Kidney (tissue), 13 donors: ENCODE measurements at regions not wholly inside any gene's neighbourhood (a gene's known extent, or its start where the extent isn't known, plus 50 kb on each side); places are given as distances from the start of the nearest gene placed in this dataset.

Source experiments
- DNase-seq, 5 donors: peaks; one replicate each; pipeline ENCODE4 v3.0.0-alpha.2; 2013 to 2020
- FAIRE-seq: peaks from 2 replicates; lab custom pipeline; 2012; peaks lifted over from hg19 to GRCh38; lab: Jason Lieb, UNC
- H3K27ac ChIP-seq, 2 donors: one replicate each; pipeline ENCODE4 v1.7.0; 2013; ENCODE audit warnings: low read depth in 2 of 2, low read length in 2 of 2, inconsistent platforms in 1 of 2
- H3K27me3 ChIP-seq: one replicate; pipeline ENCODE4 v1.7.1; 2013; ENCODE audit warnings: low read length, inconsistent platforms; ENCODE audit not compliant: control insufficient read depth, insufficient read depth
- H3K36me3 ChIP-seq, 3 donors: one replicate each; pipeline versions ENCODE4 v1.7.0 to v1.7.1; 2013; ENCODE audit warnings: low read length in 3 of 3, control low read depth in 1 of 3, inconsistent platforms in 1 of 3; ENCODE audit not compliant: insufficient read depth in 3 of 3, control insufficient read depth in 2 of 3
- H3K4me1 ChIP-seq, 3 donors: one replicate each; pipeline versions ENCODE4 v1.7.0 to v1.7.1; 2013; ENCODE audit warnings: low read length in 3 of 3, inconsistent platforms in 1 of 3, low read depth in 1 of 3; ENCODE audit not compliant: control insufficient read depth in 2 of 3, insufficient read depth in 2 of 3
- H3K4me3 ChIP-seq, 3 donors: one replicate each; pipeline versions ENCODE4 v1.7.0 to v1.8.1; 2013; ENCODE audit warnings: low read length in 3 of 3, control low read depth in 1 of 3, inconsistent platforms in 1 of 3
- H3K9ac ChIP-seq, 3 donors: one replicate each; pipeline versions ENCODE4 v1.7.0 to v1.7.1; 2013; ENCODE audit warnings: low read length in 3 of 3, control low read depth in 1 of 3, inconsistent platforms in 1 of 3
- H3K9me3 ChIP-seq, 3 donors: one replicate each; pipeline versions ENCODE4 v1.7.0 to v1.7.1; 2013; ENCODE audit warnings: low read length in 3 of 3, control low read depth in 1 of 3, inconsistent platforms in 1 of 3; ENCODE audit not compliant: control insufficient read depth in 2 of 3, insufficient read depth in 1 of 3
- intact Hi-C: fragments of 100-400 bp; cut with DNase I; formaldehyde crosslinking; loops from one replicate; pipeline ENCODE4 v1.11.1; 2022
- TF ChIP-seq, protein P1 (sequence below): IDR thresholded peaks from 3 replicates; pipeline ENCODE4 v1.5.1; 2012; ENCODE audit warnings: mild to moderate bottlenecking, moderate library complexity, borderline replicate concordance; ENCODE audit not compliant: insufficient read depth; ENCODE audit errors: extremely low read depth
- donor health status: control.
- donor health status: control.
- donor health status: control.
- donor health status: control.
- donor health status: control.
- donor health status: DM: yes; HTN: yes; CAD: no.
- donor health status: Normal renal cell carcinoma (clear cell type).

GRCh38 chr15:96440978-96441377, 110.5 kb downstream of the NR2F2 start:
- H3K4me3 ChIP-seq: no peak overlapping the region
- no peak for FAIRE-seq
- no peak overlapping the region for H3K27ac ChIP-seq
- H3K4me1 ChIP-seq: no peaks in the 10 kb centered on the region
- no peak overlapping the region for H3K9ac ChIP-seq
- no peaks in the 10 kb centered on the region for H3K9me3 ChIP-seq
- TF ChIP-seq, protein P1, sequence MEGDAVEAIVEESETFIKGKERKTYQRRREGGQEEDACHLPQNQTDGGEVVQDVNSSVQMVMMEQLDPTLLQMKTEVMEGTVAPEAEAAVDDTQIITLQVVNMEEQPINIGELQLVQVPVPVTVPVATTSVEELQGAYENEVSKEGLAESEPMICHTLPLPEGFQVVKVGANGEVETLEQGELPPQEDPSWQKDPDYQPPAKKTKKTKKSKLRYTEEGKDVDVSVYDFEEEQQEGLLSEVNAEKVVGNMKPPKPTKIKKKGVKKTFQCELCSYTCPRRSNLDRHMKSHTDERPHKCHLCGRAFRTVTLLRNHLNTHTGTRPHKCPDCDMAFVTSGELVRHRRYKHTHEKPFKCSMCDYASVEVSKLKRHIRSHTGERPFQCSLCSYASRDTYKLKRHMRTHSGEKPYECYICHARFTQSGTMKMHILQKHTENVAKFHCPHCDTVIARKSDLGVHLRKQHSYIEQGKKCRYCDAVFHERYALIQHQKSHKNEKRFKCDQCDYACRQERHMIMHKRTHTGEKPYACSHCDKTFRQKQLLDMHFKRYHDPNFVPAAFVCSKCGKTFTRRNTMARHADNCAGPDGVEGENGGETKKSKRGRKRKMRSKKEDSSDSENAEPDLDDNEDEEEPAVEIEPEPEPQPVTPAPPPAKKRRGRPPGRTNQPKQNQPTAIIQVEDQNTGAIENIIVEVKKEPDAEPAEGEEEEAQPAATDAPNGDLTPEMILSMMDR: no peak
- DNase-seq: no peak
- H3K36me3 ChIP-seq: no peaks in the 10 kb centered on the region
- H3K27me3 ChIP-seq: no peaks in the 10 kb centered on the region
- intact Hi-C loops: no loop called here

GRCh38 chr15:96442076-96442475, 111.6 kb downstream of the NR2F2 start:
- Histone ChIP-seq H3K4me1 (no peaks in the 10 kb centered on the region), H3K4me3 (no peak overlapping the region), H3K9me3 (no peaks in the 10 kb centered on the region), H3K36me3 (no peaks in the 10 kb centered on the region), H3K9ac (no peak overlapping the region), H3K27ac (no peak overlapping the region), H3K27me3 (no peaks in the 10 kb centered on the region)
- TF ChIP-seq, protein P1: no peak
- intact Hi-C loops: no loop called here
- FAIRE-seq: no peak
- no peak for DNase-seq

DNA sequence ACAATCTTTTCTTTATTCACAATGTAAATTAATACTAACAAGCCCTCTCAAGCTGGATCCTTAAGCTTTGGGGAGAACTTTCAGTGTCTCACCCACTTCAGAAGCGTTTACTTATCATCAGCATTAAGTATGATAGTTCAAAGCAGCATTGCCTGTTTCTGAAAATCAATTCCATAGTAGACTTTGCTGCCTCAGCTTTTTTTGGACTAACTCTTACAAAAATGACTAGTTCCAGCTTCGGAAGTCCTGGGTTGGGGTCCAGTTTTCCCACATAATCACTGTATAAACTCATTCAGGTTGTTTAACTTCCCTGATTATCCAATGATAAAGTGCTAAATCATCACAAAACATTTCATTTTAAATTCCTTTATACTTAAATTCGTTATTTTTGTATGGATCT, 114.4 kb downstream of the NR2F2 start:
- Histone ChIP-seq H3K9ac (no peak overlapping the region), H3K36me3 (no peaks in the 10 kb centered on the region), H3K27me3 (no peaks in the 10 kb centered on the region), H3K9me3 (no peaks in the 10 kb centered on the region), H3K27ac (no peak overlapping the region), H3K4me1 (no peaks in the 10 kb centered on the region), H3K4me3 (no peak overlapping the region)
- no peak for DNase-seq
- FAIRE-seq: no peak
- TF ChIP-seq, protein P1: no peak
- intact Hi-C loops: no loop called here

DNA sequence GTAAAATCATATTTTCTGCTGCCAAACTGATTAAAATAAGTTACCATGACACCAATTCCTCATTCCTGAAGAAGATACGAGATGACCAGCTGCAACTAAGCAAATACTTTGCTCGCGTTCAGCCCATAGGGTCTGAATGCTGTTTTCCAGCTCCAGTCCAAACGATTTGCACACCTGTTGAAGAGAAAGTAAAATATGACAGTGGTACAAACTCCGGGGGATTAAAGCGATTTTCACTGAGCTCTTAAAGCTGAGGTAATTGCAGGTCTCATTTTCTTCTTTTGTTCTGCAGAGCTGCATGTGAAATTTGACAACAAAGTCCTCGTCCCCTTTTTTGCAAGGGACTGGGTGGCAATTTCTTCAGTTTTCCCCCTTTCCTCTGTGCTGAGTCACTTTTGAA, 118.4 kb downstream of the NR2F2 start:
- FAIRE-seq (no peak), DNase-seq (no peak)
- no peaks in the 10 kb centered on the region for H3K27me3 ChIP-seq
- no peak overlapping the region for H3K4me3 ChIP-seq
- TF ChIP-seq, protein P1: no peak
- H3K9me3 ChIP-seq: no peaks in the 10 kb centered on the region
- intact Hi-C loops: no loop called here
- H3K9ac ChIP-seq: no peak overlapping the region
- H3K4me1 ChIP-seq: no peaks in the 10 kb centered on the region
- no peak overlapping the region for H3K27ac ChIP-seq
- no peaks in the 10 kb centered on the region for H3K36me3 ChIP-seq
